ENCODE measurements at regions not wholly inside any gene's neighbourhood (a gene's known extent, or its start where the extent isn't known, plus 50 kb on each side); places are given as distances from the start of the nearest gene placed in this dataset.

DNA sequence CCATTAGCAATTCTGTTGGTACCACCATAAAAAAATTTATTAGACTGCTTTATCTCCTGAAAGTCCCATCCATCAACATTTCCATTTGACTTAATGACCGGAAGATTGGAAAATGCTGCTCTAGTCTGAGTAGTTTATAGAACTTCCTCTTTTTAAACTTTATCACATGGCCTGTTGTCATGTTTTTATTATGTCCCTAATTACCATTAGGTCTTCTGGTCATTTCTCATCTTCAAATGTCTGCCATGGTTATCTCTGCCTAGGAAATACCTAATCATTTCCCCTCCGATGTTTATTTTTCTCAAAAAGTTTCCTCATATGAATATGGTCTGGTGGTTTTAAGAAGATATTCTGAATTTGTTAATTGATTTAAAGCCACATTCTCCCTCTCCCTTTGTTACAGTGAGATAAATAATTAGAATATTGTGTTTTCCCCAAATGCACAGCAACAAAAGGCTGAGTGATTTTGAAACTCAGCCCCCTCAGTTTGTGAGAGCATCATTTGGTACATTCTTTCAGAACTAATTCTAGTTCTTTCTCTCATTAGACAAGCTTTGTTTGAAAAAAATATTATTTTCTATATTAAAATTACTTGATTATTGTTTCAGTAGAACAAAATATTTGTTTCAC lies 317.1 kb upstream of the ST6GAL2 start:
- Histone ChIP-seq H3K4me1 (no peaks in the 10 kb centered on the region), H3K36me3 (no peaks in the 10 kb centered on the region), H3K27ac (no peak overlapping the region), H3K4me3 (no peak overlapping the region), H3K27me3 (no peaks in the 10 kb centered on the region), H3K9me3 (no peaks in the 10 kb centered on the region)
- DNase-seq = no peak
- TF ChIP-seq POLR2A (IDR thresholded peaks at IDR 0.05) (no peak), EP300 (IDR thresholded peaks at IDR 0.05) (no peak), POLR2AphosphoS5 (IDR thresholded peaks at IDR 0.05) (no peak)
- TF ChIP-seq, protein P1, sequence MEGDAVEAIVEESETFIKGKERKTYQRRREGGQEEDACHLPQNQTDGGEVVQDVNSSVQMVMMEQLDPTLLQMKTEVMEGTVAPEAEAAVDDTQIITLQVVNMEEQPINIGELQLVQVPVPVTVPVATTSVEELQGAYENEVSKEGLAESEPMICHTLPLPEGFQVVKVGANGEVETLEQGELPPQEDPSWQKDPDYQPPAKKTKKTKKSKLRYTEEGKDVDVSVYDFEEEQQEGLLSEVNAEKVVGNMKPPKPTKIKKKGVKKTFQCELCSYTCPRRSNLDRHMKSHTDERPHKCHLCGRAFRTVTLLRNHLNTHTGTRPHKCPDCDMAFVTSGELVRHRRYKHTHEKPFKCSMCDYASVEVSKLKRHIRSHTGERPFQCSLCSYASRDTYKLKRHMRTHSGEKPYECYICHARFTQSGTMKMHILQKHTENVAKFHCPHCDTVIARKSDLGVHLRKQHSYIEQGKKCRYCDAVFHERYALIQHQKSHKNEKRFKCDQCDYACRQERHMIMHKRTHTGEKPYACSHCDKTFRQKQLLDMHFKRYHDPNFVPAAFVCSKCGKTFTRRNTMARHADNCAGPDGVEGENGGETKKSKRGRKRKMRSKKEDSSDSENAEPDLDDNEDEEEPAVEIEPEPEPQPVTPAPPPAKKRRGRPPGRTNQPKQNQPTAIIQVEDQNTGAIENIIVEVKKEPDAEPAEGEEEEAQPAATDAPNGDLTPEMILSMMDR (IDR thresholded peaks at IDR 0.05) = no peak
- 41 to 42% methylated on average over 2 of the region's 2 CpGs for WGBS, 2 donors
- ATAC-seq (ENCODE audit: low FRiP score in 2 of 2) = no peak

DNA sequence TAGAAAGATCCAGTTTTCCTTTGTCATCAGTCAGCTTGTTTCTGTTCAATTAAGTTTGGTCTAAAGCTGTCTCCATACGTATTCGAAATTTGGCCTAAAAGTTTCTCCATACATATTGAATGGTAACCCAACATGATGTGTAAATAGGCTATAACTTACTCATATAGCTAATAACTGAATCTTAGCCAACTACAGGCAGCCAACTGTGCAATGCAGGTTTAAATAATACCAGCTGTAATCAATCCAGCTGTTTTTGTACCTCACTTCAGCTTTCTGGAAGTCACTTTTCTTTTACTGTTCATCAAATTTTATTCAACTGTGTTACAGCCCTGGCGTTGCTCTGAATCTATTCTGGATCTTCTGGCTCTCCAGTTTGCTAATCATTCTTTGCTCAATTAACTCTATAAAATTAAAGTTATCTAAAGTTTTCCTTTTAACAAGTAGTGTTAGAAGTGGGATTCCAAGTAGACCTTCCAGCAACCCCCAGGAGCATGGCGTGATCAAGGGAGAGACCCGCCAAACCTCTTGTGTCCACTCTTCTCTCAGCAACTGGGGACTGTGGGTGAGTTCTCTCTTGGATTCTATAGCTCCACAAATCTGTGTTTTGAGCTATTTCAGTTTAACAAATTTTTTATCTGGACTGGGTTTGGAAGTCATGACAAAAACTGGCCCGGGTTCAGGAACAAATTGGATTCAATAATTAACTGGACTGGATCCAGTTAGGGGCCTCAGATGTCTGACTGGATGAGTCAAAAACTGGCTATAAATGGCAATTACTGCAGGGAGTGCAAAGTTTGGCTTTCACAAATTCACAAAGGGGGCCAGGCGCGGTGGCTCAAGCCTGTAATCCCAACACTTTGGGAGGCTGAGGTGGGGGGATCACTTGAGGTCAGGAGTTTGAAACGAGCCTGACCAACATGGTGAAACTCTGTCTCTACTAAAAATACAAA lies 329.7 kb upstream of the ST6GAL2 start:
- no peaks in the 10 kb centered on the region for H3K27me3 ChIP-seq
- ATAC-seq (ENCODE audit: low FRiP score in 2 of 2) = peak in 1 of 2 donors; percentile 41
- 71 to 78% methylated on average over 9 of the region's 9 CpGs for WGBS, 2 donors
- no peaks in the 10 kb centered on the region for H3K4me1 ChIP-seq
- H3K4me3 ChIP-seq = no peak overlapping the region
- H3K36me3 ChIP-seq = no peaks in the 10 kb centered on the region
- no peaks in the 10 kb centered on the region for H3K9me3 ChIP-seq
- no peak for DNase-seq
- no peak overlapping the region for H3K27ac ChIP-seq
- no peak for TF ChIP-seq EP300 (IDR thresholded peaks at IDR 0.05)

DNA sequence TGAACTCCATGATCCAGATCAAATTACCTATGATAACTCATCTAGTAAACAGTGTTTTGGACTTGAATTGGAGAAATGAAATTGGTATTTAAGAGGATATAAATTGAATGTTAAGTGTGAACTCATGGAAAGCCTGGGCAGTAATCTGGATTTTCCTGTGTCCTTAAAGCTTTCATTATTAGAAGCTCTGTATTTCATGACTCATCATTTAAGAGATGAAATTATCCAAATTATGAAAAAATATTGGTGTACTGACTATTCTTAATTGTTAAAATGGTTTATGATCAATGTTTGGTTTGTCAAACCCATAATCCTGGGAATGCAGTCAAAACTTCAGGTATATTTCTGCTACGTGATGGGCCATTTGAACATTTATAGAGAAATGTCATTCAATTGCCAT lies 332.2 kb upstream of the ST6GAL2 start:
- Histone ChIP-seq H3K4me1 (no peaks in the 10 kb centered on the region), H3K27ac (no peak overlapping the region), H3K36me3 (no peaks in the 10 kb centered on the region), H3K27me3 (no peaks in the 10 kb centered on the region), H3K4me3 (no peak overlapping the region), H3K9me3 (no peaks in the 10 kb centered on the region)
- no peak for TF ChIP-seq POLR2AphosphoS5 (IDR thresholded peaks at IDR 0.05)
- no peak for DNase-seq
- WGBS, 2 donors = 76 to 92% methylated on average over 1 of the region's 1 CpG
- no peak for ATAC-seq (ENCODE audit: low FRiP score in 2 of 2)

- Histone ChIP-seq H3K4me1 (no peaks in the 10 kb centered on the region), H3K4me3 (no peak overlapping the region), H3K27ac (no peak overlapping the region), H3K27me3 (no peaks in the 10 kb centered on the region), H3K36me3 (no peaks in the 10 kb centered on the region), H3K9me3 (no peaks in the 10 kb centered on the region)
- TF ChIP-seq EP300 (IDR thresholded peaks at IDR 0.05) (no peak), POLR2A (IDR thresholded peaks at IDR 0.05) (no peak), POLR2AphosphoS5 (IDR thresholded peaks at IDR 0.05) (no peak)
- TF ChIP-seq, protein P1 (IDR thresholded peaks at IDR 0.05) = no peak
- ATAC-seq (ENCODE audit: low FRiP score in 2 of 2) (no peak), DNase-seq (no peak)
Observed at GRCh38 chr2:107222466-107222865, 336.5 kb upstream of the ST6GAL2 start.

DNA sequence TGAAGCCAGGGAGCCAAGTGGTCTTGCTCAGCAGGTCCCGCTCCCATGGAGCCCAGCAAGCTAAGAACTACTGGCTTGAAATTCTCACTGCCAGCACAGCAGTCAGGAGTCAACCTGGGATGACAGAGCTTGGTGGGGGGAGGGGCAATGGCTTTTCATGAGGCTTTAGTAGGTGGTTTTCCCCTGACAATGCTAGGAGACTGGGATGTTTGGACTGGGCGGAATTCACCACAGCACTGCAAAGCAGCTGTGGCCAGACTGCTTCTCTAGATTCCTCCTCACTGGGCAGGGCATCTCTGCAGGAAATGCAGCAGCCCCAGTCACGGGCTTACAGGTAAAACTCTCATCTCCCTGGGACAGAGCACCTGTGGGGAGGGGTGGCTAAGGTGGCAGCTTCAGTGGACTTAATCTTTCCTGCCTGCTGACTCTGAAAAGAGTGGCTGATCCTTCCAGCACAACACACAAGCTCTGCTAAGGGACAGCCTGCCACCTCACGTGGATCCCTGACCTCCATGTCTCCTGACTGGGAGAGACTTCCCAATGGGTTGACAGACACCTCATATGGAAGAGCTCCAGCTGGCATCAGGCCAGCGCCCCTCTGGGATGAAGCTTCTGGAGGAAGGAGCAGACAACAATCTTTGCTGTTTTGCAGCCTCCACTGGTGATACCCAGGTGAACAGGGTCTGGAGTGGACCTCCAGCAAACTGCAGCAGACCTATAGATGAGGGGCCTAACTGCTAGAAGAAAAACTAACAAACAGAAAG lies 349.7 kb upstream of the ST6GAL2 start:
- H3K4me3 ChIP-seq = no peak overlapping the region
- H3K27me3 ChIP-seq = no peaks in the 10 kb centered on the region
- H3K27ac ChIP-seq = no peak overlapping the region
- no peaks in the 10 kb centered on the region for H3K9me3 ChIP-seq
- WGBS, 2 donors = 67 to 77% methylated on average over 1 to 5 of the region's 5 CpGs
- no peaks in the 10 kb centered on the region for H3K4me1 ChIP-seq
- TF ChIP-seq, protein P1 (IDR thresholded peaks at IDR 0.05) = no peak
- no peak for TF ChIP-seq POLR2AphosphoS5 (IDR thresholded peaks at IDR 0.05)
- no peak for TF ChIP-seq EP300 (IDR thresholded peaks at IDR 0.05)
- no peak for TF ChIP-seq POLR2A (IDR thresholded peaks at IDR 0.05)
- ATAC-seq (ENCODE audit: low FRiP score in 2 of 2) (no peak), DNase-seq (no peak)
- no peaks in the 10 kb centered on the region for H3K36me3 ChIP-seq

All from upper lobe of left lung (tissue), 6 donors.